Suppressor macrophage treated with lipopolysaccharide for 4 hours (primary cell): ENCODE measurements at regions not wholly inside any gene's neighbourhood (a gene's known extent, or its start where the extent isn't known, plus 50 kb on each side); places are given as distances from the start of the nearest gene placed in this dataset.

ENCODE experiments used
- DNase-seq: peaks from one replicate; pipeline ENCODE4 v3.0.0-alpha.2; 2020

- peak; percentile 50 for DNase-seq
Measured at GRCh38 chr4:11495818-11496217, 67.1 kb upstream of the HS3ST1 start.

- no peak for DNase-seq
Measured at GRCh38 chr4:11495291-11495690, 66.6 kb upstream of the HS3ST1 start.

- no peak for DNase-seq
Measured at GRCh38 chr4:11494232-11494631, 65.5 kb upstream of the HS3ST1 start.

- peak; percentile 87 for DNase-seq
Measured at GRCh38 chr4:11489453-11490083, 60.9 kb upstream of the HS3ST1 start.

GRCh38 chr4:11488657-11489452 is 60.2 kb upstream of the HS3ST1 start:
- peak; percentile 32 for DNase-seq

- peak; percentile 75 for DNase-seq
Measured at GRCh38 chr4:11487868-11488544, 59.3 kb upstream of the HS3ST1 start.

GRCh38 chr4:11487139-11487538 is 58.4 kb upstream of the HS3ST1 start:
- no peak for DNase-seq

GRCh38 chr4:11485926-11486325 is 57.2 kb upstream of the HS3ST1 start:
- DNase-seq: no peak

GRCh38 chr4:11484531-11484930 is 55.8 kb upstream of the HS3ST1 start:
- DNase-seq: peak; percentile 20

GRCh38 chr4:11483046-11483445 is 54.4 kb upstream of the HS3ST1 start:
- peak; percentile 83 for DNase-seq

- peak; percentile 93 for DNase-seq
Measured at GRCh38 chr4:11480683-11481082, 52.0 kb upstream of the HS3ST1 start.
